ENCODE measurements at regions not wholly inside any gene's neighbourhood (a gene's known extent, or its start where the extent isn't known, plus 50 kb on each side); places are given as distances from the start of the nearest gene placed in this dataset.

DNA sequence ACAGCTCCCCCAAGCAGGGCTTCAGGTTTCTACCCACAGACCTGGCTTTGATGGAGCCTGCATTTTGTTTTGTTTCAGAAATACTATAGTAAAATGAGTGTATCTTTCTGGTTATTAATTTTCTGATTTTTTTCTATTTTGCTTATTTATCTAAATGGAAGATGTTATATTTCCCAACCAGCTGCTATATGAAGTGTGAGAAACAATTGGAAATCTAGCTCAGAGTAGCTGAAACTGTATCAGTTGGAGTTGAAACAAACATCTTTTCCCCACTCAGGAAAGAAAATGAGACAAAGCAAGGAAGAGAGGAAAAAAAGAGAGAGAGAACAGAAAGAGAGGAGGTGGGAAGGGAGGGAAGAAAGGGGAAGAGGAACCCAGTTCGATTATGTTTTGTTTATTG lies 358.5 kb upstream of the ZNF507 start:
- no peak for TF ChIP-seq CTCF (IDR thresholded peaks at IDR 0.05; ENCODE audit: insufficient read depth, low read length, missing control alignments)
- DNase-seq (ENCODE audit: low read depth, low spot score), result no peak
- H3K4me3 ChIP-seq (ENCODE audit: low read depth, low read length), result no peak overlapping the region
- POLR2A ChIA-PET, result no interaction called here
- CTCF ChIA-PET, result no interaction called here

DNA sequence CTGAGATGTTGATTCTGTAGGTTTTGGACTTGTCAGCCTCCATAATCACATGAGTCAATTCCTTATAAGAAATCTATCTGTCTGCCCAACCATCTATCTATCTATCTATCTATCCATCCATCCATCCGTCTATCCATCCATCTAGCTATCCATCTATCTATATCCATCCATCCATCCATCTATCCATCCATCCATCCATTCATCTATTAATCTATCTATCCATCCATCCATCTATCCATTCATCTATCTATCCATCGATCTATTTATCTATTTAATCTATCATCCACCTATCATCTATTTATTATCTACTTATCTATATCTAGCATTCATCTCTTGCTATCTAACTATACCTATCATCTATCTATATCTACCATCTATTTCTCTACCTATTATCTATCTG lies 357.2 kb upstream of the ZNF507 start:
- no peak overlapping the region for H3K4me3 ChIP-seq (ENCODE audit: low read depth, low read length)
- CTCF ChIA-PET, result no interaction called here
- DNase-seq (ENCODE audit: low read depth, low spot score), result no peak
- POLR2A ChIA-PET, result no interaction called here
- TF ChIP-seq CTCF (IDR thresholded peaks at IDR 0.05; ENCODE audit: insufficient read depth, low read length, missing control alignments), result no peak

DNA sequence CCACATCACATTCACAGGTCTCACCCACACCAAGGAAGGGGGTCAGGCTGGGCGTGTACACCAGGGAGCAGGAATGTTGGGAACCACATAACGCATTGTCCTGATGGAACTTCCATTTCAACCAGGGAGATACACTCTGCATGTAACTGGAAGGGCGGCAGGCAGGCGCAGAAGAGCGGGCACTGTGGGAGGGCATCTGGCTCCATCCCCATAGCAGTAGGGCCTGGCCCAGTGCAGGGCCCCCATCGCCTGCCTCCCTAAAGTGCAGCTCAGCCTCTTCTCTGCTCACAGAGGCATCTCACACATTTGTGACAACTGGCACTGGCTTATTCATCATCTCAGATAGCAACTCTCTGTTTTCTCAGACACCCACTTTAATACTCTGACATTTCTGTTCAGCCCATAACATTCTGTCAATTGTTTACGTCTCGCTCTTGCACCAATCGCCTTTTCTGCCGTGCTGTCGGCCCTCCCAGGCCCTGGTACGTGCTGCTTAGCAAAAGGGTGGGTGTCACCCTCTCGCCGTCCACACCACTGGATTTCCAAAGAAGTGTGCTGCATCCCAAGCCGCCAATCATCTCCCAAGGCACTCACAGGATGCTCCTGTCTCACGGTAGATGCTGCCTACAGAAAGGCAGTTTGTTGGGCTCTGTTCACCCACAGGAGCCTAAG lies 353.3 kb upstream of the ZNF507 start:
- CTCF ChIA-PET, result no interaction called here
- POLR2A ChIA-PET, result no interaction called here
- no peak for TF ChIP-seq CTCF (IDR thresholded peaks at IDR 0.05; ENCODE audit: insufficient read depth, low read length, missing control alignments)
- no peak overlapping the region for H3K4me3 ChIP-seq (ENCODE audit: low read depth, low read length)
- DNase-seq (ENCODE audit: low read depth, low spot score), result no peak

DNA sequence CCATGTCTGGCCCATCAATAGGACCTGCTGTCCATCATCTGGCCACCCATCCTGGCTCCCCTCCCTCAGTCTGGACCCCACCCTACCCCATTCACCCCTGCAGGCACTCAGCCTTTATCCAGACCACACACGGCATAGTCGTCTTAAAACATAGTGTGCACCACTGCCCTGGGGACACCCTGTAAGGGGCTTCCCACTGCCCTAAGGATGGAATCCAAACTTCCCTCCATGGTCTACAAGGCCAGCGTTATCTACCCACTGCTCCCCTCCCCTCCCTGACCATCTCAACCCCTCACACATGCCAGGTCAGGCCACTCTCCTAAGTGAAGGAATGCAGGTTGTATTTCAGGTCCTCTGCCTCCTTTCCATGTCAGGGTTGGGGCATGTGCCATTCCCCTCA lies 352.7 kb upstream of the ZNF507 start:
- H3K4me3 ChIP-seq (ENCODE audit: low read depth, low read length), result no peak overlapping the region
- no peak for DNase-seq (ENCODE audit: low read depth, low spot score)
- POLR2A ChIA-PET, result no interaction called here
- no peak for TF ChIP-seq CTCF (IDR thresholded peaks at IDR 0.05; ENCODE audit: insufficient read depth, low read length, missing control alignments)
- CTCF ChIA-PET, result no interaction called here

DNA sequence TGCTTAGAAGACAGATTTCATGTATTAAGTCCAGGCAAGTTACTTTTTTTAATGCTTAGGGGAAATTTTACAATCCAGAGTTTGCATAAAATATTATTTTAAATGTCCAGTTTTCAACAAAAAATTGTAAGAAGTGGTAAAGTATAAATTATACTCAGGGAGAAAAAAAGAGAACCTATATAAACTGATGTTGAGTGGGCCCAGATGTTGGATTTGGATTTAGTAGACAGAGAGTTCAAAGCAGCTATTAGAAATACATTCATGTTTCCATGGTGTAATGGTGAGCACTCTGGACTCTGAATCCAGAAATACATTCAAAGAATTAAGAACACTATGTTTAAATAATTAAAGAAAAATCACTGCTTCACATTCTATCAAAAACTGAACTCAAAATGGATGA lies 349.9 kb upstream of the ZNF507 start:
- no peak for TF ChIP-seq CTCF (IDR thresholded peaks at IDR 0.05; ENCODE audit: insufficient read depth, low read length, missing control alignments)
- ChIA-PET CTCF (no interaction called here), POLR2A (no interaction called here)
- no peak for DNase-seq (ENCODE audit: low read depth, low spot score)
- H3K4me3 ChIP-seq (ENCODE audit: low read depth, low read length), result no peak overlapping the region

- no peak for TF ChIP-seq CTCF (IDR thresholded peaks at IDR 0.05; ENCODE audit: insufficient read depth, low read length, missing control alignments)
- DNase-seq (ENCODE audit: low read depth, low spot score), result no peak
- H3K4me3 ChIP-seq (ENCODE audit: low read depth, low read length), result no peak overlapping the region
- ChIA-PET CTCF (interaction anchor here (0.6 kb wide), 1 partner anchor 1336 kb away, joined by 3 read pairs; no protein-coding TSS in a partner anchor), POLR2A (no interaction called here)
Measured at GRCh38 chr19:32010071-32010470, 335.3 kb upstream of the ZNF507 start.

Data from AG04449 (cell line).